OCI-LY7 (cell line): ENCODE measurements at regions not wholly inside any gene's neighbourhood (a gene's known extent, or its start where the extent isn't known, plus 50 kb on each side); places are given as distances from the start of the nearest gene placed in this dataset.

Experiments used
- BruUV-seq: library from RNA; stranded (reverse); fragments of 400-500 nt; replicated peaks from 2 replicates; lab custom pipeline; 2021; lab: Mats Ljungman, UMichigan
- CTCF ChIA-PET: fragments of 300-600 bp; sonication (Branson Sonifier 250); formaldehyde crosslinking; loops from one replicate; lab custom pipeline; 2022; ENCODE audit warnings: antibody characterized with exemption; ENCODE audit not compliant: unreplicated experiment; lab: Charles Lee
- POLR2A ChIA-PET: fragments of 300-600 bp; sonication (Branson Sonifier 250); formaldehyde crosslinking; loops from one replicate; lab custom pipeline; 2022; ENCODE audit warnings: antibody characterized with exemption; lab: Charles Lee
- DNase-seq: peaks from one replicate; pipeline ENCODE4 v3.0.0-alpha.2; 2015; ENCODE audit warnings: low spot score
- H2AFZ ChIP-seq: fragments of 200-600 bp; sonication (generic), shearing (Covaris generic); 2 replicates; pipeline ENCODE4 v1.6.1; 2014; ENCODE audit warnings: mild to moderate bottlenecking, antibody characterized with exemption, low read length, moderate library complexity
- H3K27ac ChIP-seq: fragments of 200-600 bp; sonication (generic); 2 replicates; pipeline ENCODE4 v1.5.1; 2014; ENCODE audit warnings: mixed run types, low read depth, mild to moderate bottlenecking, moderate library complexity, low read length, inconsistent platforms; ENCODE audit not compliant: poor library complexity, severe bottlenecking
- H3K36me3 ChIP-seq: fragments of 200-600 bp; sonication (generic); 2 replicates; pipeline ENCODE4 v1.6.1; 2014; ENCODE audit warnings: mild to moderate bottlenecking, antibody characterized with exemption, low read length, moderate library complexity, mixed read lengths; ENCODE audit not compliant: insufficient read depth
- H3K4me1 ChIP-seq: fragments of 200-600 bp; sonication (generic); 2 replicates; pipeline ENCODE4 v1.5.1; 2014; ENCODE audit warnings: mild to moderate bottlenecking, low read length; ENCODE audit not compliant: insufficient read depth, poor library complexity, severe bottlenecking
- H3K4me2 ChIP-seq: fragments of 200-600 bp; sonication (generic); 2 replicates; pipeline ENCODE4 v1.6.1; 2014; ENCODE audit warnings: mild to moderate bottlenecking, low read length
- H3K4me3 ChIP-seq: fragments of 200-600 bp; sonication (generic); 2 replicates; pipeline ENCODE4 v1.5.1; 2014; ENCODE audit warnings: mild to moderate bottlenecking, low read depth, low read length; ENCODE audit not compliant: poor library complexity, severe bottlenecking
- H3K79me2 ChIP-seq: fragments of 200-600 bp; sonication (generic); 2 replicates; pipeline ENCODE4 v1.6.1; 2016; ENCODE audit warnings: low read depth, mild to moderate bottlenecking, low read length, moderate library complexity, mixed read lengths; ENCODE audit not compliant: insufficient read depth
- H3K9me2 ChIP-seq: fragments of 200-600 bp; sonication (generic); 2 replicates; pipeline ENCODE4 v1.6.1; 2016; ENCODE audit warnings: mild to moderate bottlenecking, low read length, mixed read lengths; ENCODE audit not compliant: insufficient read depth
- H3K9me3 ChIP-seq: fragments of 200-600 bp; sonication (generic); 2 replicates; pipeline ENCODE4 v1.6.1; 2014; ENCODE audit warnings: mild to moderate bottlenecking, mixed run types, low read length, mixed read lengths
- H4K20me1 ChIP-seq: fragments of 200-600 bp; sonication (generic); 2 replicates; pipeline ENCODE4 v1.6.1; 2014; ENCODE audit warnings: mild to moderate bottlenecking, antibody characterized with exemption, low read length, moderate library complexity, mixed read lengths; ENCODE audit not compliant: insufficient read depth
- CTCF ChIP-seq: fragments of 200-600 bp; sonication (generic); conservative IDR thresholded peaks from 2 replicates; pipeline ENCODE4 v1.5.1; 2014; ENCODE audit warnings: mild to moderate bottlenecking, antibody characterized with exemption, low read length, moderate library complexity, mixed read lengths
- EZH2phosphoT487 ChIP-seq: fragments of 200-600 bp; sonication (generic); IDR thresholded peaks from 2 replicates; pipeline ENCODE4 v1.6.1; 2018; ENCODE audit warnings: low read depth, borderline replicate concordance, mild to moderate bottlenecking, mixed run types, antibody characterized with exemption, low read length, moderate library complexity, mixed read lengths
- intact Hi-C: fragments of 100-400 bp; cut with micrococcal nuclease; formaldehyde crosslinking; loops from one replicate; pipeline ENCODE4 v1.10.0; 2022; ENCODE audit not compliant: unreplicated experiment

GRCh38 chr22:47394504-47395440 lies 632.3 kb downstream of the TBC1D22A start:
- ChIA-PET CTCF (no interaction called here), POLR2A (no interaction called here)
- Histone ChIP-seq H3K79me2 (no peaks in the 10 kb centered on the region), H3K4me1 (no peaks in the 10 kb centered on the region), H3K9me2 (no peaks in the 10 kb centered on the region), H4K20me1 (no peaks in the 10 kb centered on the region), H3K36me3 (no peaks in the 10 kb centered on the region), H2AFZ (no peak overlapping the region), H3K9me3 (no peaks in the 10 kb centered on the region), H3K4me3 (no peak overlapping the region), H3K4me2 (no peak overlapping the region), H3K27ac (no peak overlapping the region)
- no peak for TF ChIP-seq CTCF
- no peak for TF ChIP-seq EZH2phosphoT487
- intact Hi-C loops, result no loop called here
- DNase-seq, result no peak
- BruUV-seq, result no TSS peak

- H3K4me3 ChIP-seq, result no peak overlapping the region
- TF ChIP-seq EZH2phosphoT487, result no peak
- no peak for TF ChIP-seq CTCF
- DNase-seq, result no peak
- no peaks in the 10 kb centered on the region for H4K20me1 ChIP-seq
- ChIA-PET POLR2A (no interaction called here), CTCF (no interaction called here)
- intact Hi-C loops, result no loop called here
- no peaks in the 10 kb centered on the region for H3K4me1 ChIP-seq
- H3K9me3 ChIP-seq, result no peaks in the 10 kb centered on the region
- no peak overlapping the region for H3K27ac ChIP-seq
- H3K79me2 ChIP-seq, result no peaks in the 10 kb centered on the region
- H2AFZ ChIP-seq, result no peak overlapping the region
- no peaks in the 10 kb centered on the region for H3K9me2 ChIP-seq
- H3K4me2 ChIP-seq, result no peak overlapping the region
- BruUV-seq, result no TSS peak
- no peaks in the 10 kb centered on the region for H3K36me3 ChIP-seq
Observed at GRCh38 chr22:47393191-47393590, 630.7 kb downstream of the TBC1D22A start.

- H3K79me2 ChIP-seq, result no peaks in the 10 kb centered on the region
- no peak overlapping the region for H3K4me2 ChIP-seq
- H3K9me3 ChIP-seq, result no peaks in the 10 kb centered on the region
- intact Hi-C loops, result no loop called here
- no peak for TF ChIP-seq EZH2phosphoT487
- ChIA-PET CTCF (no interaction called here), POLR2A (no interaction called here)
- no peaks in the 10 kb centered on the region for H3K4me1 ChIP-seq
- no peak overlapping the region for H3K27ac ChIP-seq
- H3K4me3 ChIP-seq, result no peak overlapping the region
- H3K9me2 ChIP-seq, result no peaks in the 10 kb centered on the region
- H2AFZ ChIP-seq, result no peak overlapping the region
- no peaks in the 10 kb centered on the region for H3K36me3 ChIP-seq
- no peak for DNase-seq
- H4K20me1 ChIP-seq, result no peaks in the 10 kb centered on the region
- no TSS peak for BruUV-seq
Observed at GRCh38 chr22:47392729-47393128, 630.3 kb downstream of the TBC1D22A start.
